GM20000 (cell line): ENCODE measurements at regions not wholly inside any gene's neighbourhood (a gene's known extent, or its start where the extent isn't known, plus 50 kb on each side); places are given as distances from the start of the nearest gene placed in this dataset.
"Not testable (repeated sequence)": the region's sequence is repeated elsewhere in the genome, so short reads cannot be mapped to it uniquely, and the experiment has no call there.

Experiments
- DNase-seq: peaks from one replicate; pipeline ENCODE4 v3.0.0; 2012; ENCODE audit warnings: low spot score
- CTCF ChIP-seq: IDR thresholded peaks from 2 replicates; pipeline ENCODE4 v1.5.1; 2012; ENCODE audit warnings: mild to moderate bottlenecking, control low read depth; ENCODE audit errors: extremely low read depth, missing control alignments

GRCh38 chrX:25503826-25504225, 488.1 kb upstream of the ARX start:
- no peak for DNase-seq
- no peak for TF ChIP-seq CTCF

DNA sequence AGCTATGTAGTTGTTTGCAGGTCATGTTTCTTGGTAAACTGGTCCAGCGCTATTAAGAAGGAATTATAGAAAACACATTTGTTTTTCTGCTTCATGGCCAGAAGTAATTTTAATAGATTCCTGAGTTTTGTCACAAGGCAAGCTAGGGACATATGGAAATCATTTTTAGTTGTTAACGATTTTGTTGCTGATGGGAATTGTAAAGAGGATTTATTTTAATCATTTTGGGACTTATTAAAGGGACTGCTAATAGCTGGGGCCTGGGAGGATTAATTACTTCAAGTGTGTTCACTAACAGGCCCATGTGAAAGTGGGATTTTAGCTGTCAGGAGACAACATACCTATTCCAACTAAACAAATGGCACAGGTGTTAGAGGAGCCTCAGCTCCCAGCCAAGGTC, 492.0 kb upstream of the ARX start:
- TF ChIP-seq CTCF, result no peak
- DNase-seq, result no peak

- no peak for TF ChIP-seq CTCF
- no peak for DNase-seq
Measured at GRCh38 chrX:25519258-25519657, 503.5 kb upstream of the ARX start.

GRCh38 chrX:25522443-25523010, 506.8 kb upstream of the ARX start:
- DNase-seq, result not testable (repeated sequence)

- peak; percentile 5 for DNase-seq
- no peak for TF ChIP-seq CTCF
Measured at GRCh38 chrX:25523574-25524540, 508.1 kb upstream of the ARX start.

GRCh38 chrX:25527156-25527555, 511.4 kb upstream of the ARX start:
- no peak for DNase-seq
- TF ChIP-seq CTCF, result no peak

GRCh38 chrX:25527596-25527995, 511.8 kb upstream of the ARX start:
- TF ChIP-seq CTCF, result no peak
- DNase-seq, result no peak
